SK-N-SH (cell line): ENCODE measurements at regions not wholly inside any gene's neighbourhood (a gene's known extent, or its start where the extent isn't known, plus 50 kb on each side); places are given as distances from the start of the nearest gene placed in this dataset.

ENCODE experiments used
- CTCF ChIA-PET: fragments of 300-600, 350-600 bp; formaldehyde crosslinking; extraction: SDS; loops from one replicate; lab custom pipeline; 2021; lab: Yijun Ruan, JAX
- POLR2A ChIA-PET: fragments of 350-600 bp; sonication (Branson Sonifier 250); formaldehyde crosslinking; extraction: SDS; loops from one replicate; lab custom pipeline; 2020; ENCODE audit warnings: antibody characterized with exemption, inconsistent platforms; lab: Yijun Ruan, JAX
- DNase-seq: peaks from one replicate; pipeline ENCODE4 v3.0.0; 2012
- H2AFZ ChIP-seq: fragments of 200-600 bp; sonication (generic); 2 replicates; pipeline ENCODE4 v1.8.1; 2016; ENCODE audit warnings: antibody characterized with exemption, mild to moderate bottlenecking, low read depth
- H3F3A ChIP-seq: fragments of 200-600 bp; sonication (generic); replicated peaks from 2 replicates; pipeline ENCODE3; 2016; ENCODE audit warnings: antibody characterized with exemption, mild to moderate bottlenecking; ENCODE audit not compliant: insufficient read depth
- H3K27ac ChIP-seq, 2 experiments: fragments of 200-500 bp in 1 of 2; fragments of 200-600 bp in 1 of 2; sonication (Bioruptor generic) in 1 of 2; sonication (generic), shearing (Covaris generic) in 1 of 2; 2 replicates each; pipeline versions ENCODE4 v1.5.1 to v1.6.1; 2014 to 2016; ENCODE audit warnings: low read depth in 2 of 2, inconsistent platforms in 1 of 2, low read length in 1 of 2, mild to moderate bottlenecking in 1 of 2, mixed read lengths in 1 of 2
- H3K27me3 ChIP-seq: fragments of 200-600 bp; sonication (generic), shearing (Covaris generic); 2 replicates; pipeline ENCODE4 v1.6.1; 2016; ENCODE audit warnings: mixed run types; ENCODE audit not compliant: insufficient read depth
- H3K36me3 ChIP-seq, 2 experiments: fragments of 200-500 bp in 1 of 2; fragments of 200-600 bp in 1 of 2; sonication (Bioruptor generic) in 1 of 2; sonication (generic) in 1 of 2; replicated peaks in 1 of 2; 2 replicates each; pipeline versions ENCODE3 to v1.5.1; 2014 to 2016; ENCODE audit warnings: low read length in 1 of 2, mild to moderate bottlenecking in 1 of 2; ENCODE audit not compliant: insufficient read depth in 2 of 2, control insufficient read depth in 1 of 2
- H3K4me1 ChIP-seq, 2 experiments: fragments of 200-500 bp in 1 of 2; fragments of 200-600 bp in 1 of 2; sonication (Bioruptor generic) in 1 of 2; sonication (generic), shearing (Covaris generic) in 1 of 2; 2 replicates each; pipeline versions ENCODE4 v1.5.1 to v1.6.1; 2014 to 2016; ENCODE audit warnings: low read depth in 1 of 2, low read length in 1 of 2, mixed run types in 1 of 2; ENCODE audit not compliant: insufficient read depth in 2 of 2, control insufficient read depth in 1 of 2
- H3K4me2 ChIP-seq: fragments of 200-600 bp; sonication (generic), shearing (Covaris generic); 2 replicates; pipeline ENCODE4 v1.6.1; 2017; ENCODE audit warnings: mixed run types
- H3K4me3 ChIP-seq, 2 experiments: fragments of 200-500 bp in 1 of 2; fragments of 200-600 bp in 1 of 2; sonication (Bioruptor generic) in 1 of 2; sonication (generic), shearing (Covaris generic) in 1 of 2; 2 replicates each; pipeline versions ENCODE4 v1.5.1 to v1.8.1; 2014 to 2016; ENCODE audit warnings: low read depth in 2 of 2, inconsistent platforms in 1 of 2, low read length in 1 of 2, mild to moderate bottlenecking in 1 of 2, mixed read lengths in 1 of 2, moderate library complexity in 1 of 2
- H3K79me2 ChIP-seq: fragments of 200-600 bp; sonication (generic); 2 replicates; pipeline ENCODE4 v1.8.1; 2017; ENCODE audit warnings: mild to moderate bottlenecking; ENCODE audit not compliant: insufficient read depth
- H3K9ac ChIP-seq: fragments of 200-600 bp; sonication (generic); 2 replicates; pipeline ENCODE4 v1.6.1; 2017; ENCODE audit warnings: mixed run types
- H3K9me2 ChIP-seq: fragments of 200-600 bp; sonication (generic); 2 replicates; pipeline ENCODE4 v1.6.1; 2017; ENCODE audit warnings: mixed run types
- H3K9me3 ChIP-seq: fragments of 200-600 bp; sonication (generic); 2 replicates; pipeline ENCODE4 v1.6.1; 2017; ENCODE audit warnings: mixed run types, mild to moderate bottlenecking, moderate library complexity
- H4K20me1 ChIP-seq: fragments of 200-600 bp; sonication (generic); 2 replicates; pipeline ENCODE4 v1.6.1; 2017; ENCODE audit warnings: mild to moderate bottlenecking, mixed run types; ENCODE audit not compliant: insufficient read depth
- EP300 ChIP-seq, 2 experiments: IDR thresholded peaks; 2 replicates each; pipeline versions ENCODE4 v1.4.0 to v1.6.1; 2012; ENCODE audit warnings: borderline replicate concordance in 1 of 2, low read depth in 1 of 2, low read length in 1 of 2
- FOSL2 ChIP-seq: IDR thresholded peaks from 2 replicates; pipeline ENCODE4 v1.4.0; 2012; ENCODE audit warnings: low read depth, mild to moderate bottlenecking, moderate library complexity, borderline replicate concordance
- FOXJ3 ChIP-seq: sonication (generic); formaldehyde crosslinking; IDR thresholded peaks from 2 replicates; pipeline ENCODE4 v1.5.1; 2020; ENCODE audit warnings: mild to moderate bottlenecking, missing genetic modification reagents
- FOXM1 ChIP-seq: IDR thresholded peaks from 2 replicates; pipeline ENCODE4 v1.4.0; 2012; ENCODE audit warnings: low read depth, mild to moderate bottlenecking
- GATA2 ChIP-seq: sonication (generic); formaldehyde crosslinking; IDR thresholded peaks from 2 replicates; pipeline ENCODE4 v1.5.0; 2020; ENCODE audit warnings: mild to moderate bottlenecking, missing genetic modification reagents
- MEF2A ChIP-seq: IDR thresholded peaks from 2 replicates; pipeline ENCODE4 v1.4.0; 2012; ENCODE audit warnings: low read depth, borderline replicate concordance
- MXI1 ChIP-seq: IDR thresholded peaks from 2 replicates; pipeline ENCODE4 v1.6.1; 2012; ENCODE audit warnings: mild to moderate bottlenecking, low read depth, low read length, improper control_type of control experiment
- NFIC ChIP-seq: IDR thresholded peaks from 2 replicates; pipeline ENCODE4 v1.4.0; 2012; ENCODE audit warnings: borderline replicate concordance
- NRF1 ChIP-seq: IDR thresholded peaks from 2 replicates; pipeline ENCODE4 v1.6.1; 2012; ENCODE audit warnings: low read depth, mild to moderate bottlenecking, low read length
- PBX3 ChIP-seq: IDR thresholded peaks from 2 replicates; pipeline ENCODE4; 2012
- RAD21 ChIP-seq: IDR thresholded peaks from 2 replicates; pipeline ENCODE4 v1.6.1; 2012; ENCODE audit warnings: mild to moderate bottlenecking, low read length
- RCOR1 ChIP-seq: fragments of 150-350 bp; IDR thresholded peaks from 2 replicates; pipeline ENCODE4 v1.6.1; 2017; ENCODE audit warnings: antibody characterized with exemption, low read length
- REST ChIP-seq: IDR thresholded peaks from 2 replicates; pipeline ENCODE4 v1.6.1; 2012; ENCODE audit warnings: mild to moderate bottlenecking, low read depth, low read length, moderate library complexity
- RFX5 ChIP-seq: IDR thresholded peaks from 2 replicates; pipeline ENCODE4 v1.6.1; 2012; ENCODE audit warnings: mild to moderate bottlenecking, improper control_type of control experiment, low read length
- TAF1 ChIP-seq: IDR thresholded peaks from 2 replicates; pipeline ENCODE4 v1.6.1; 2012; ENCODE audit warnings: low read depth, mild to moderate bottlenecking, low read length, moderate library complexity, borderline replicate concordance
- TEAD4 ChIP-seq: IDR thresholded peaks from 2 replicates; pipeline ENCODE4 v1.4.0; 2012; ENCODE audit warnings: mild to moderate bottlenecking, borderline replicate concordance; ENCODE audit not compliant: insufficient read depth
- USF1 ChIP-seq: IDR thresholded peaks from 2 replicates; pipeline ENCODE4 v1.4.0; 2012; ENCODE audit warnings: low read depth, borderline replicate concordance
- USF2 ChIP-seq: fragments of 150-350 bp; IDR thresholded peaks from 2 replicates; pipeline ENCODE4 v1.6.1; 2017; ENCODE audit warnings: antibody characterized with exemption, low read length, low read depth, borderline replicate concordance
- WGBS: methylation state at CpG from one replicate; pipeline ENCODE4 v1.1.6; 2017; ENCODE audit warnings: low lambda C conversion rate; 5-methylcytosine and 5-hydroxymethylcytosine counted together

- Histone ChIP-seq H3K4me2 (no peak overlapping the region), H3K27ac (no peak overlapping the region), H3K36me3 (no peaks in the 10 kb centered on the region), H2AFZ (no peak overlapping the region), H3K79me2 (no peaks in the 10 kb centered on the region), H3K9me3 (no peaks in the 10 kb centered on the region), H3F3A (no peaks in the 10 kb centered on the region), H3K4me3 (no peak overlapping the region), H4K20me1 (no peaks in the 10 kb centered on the region), H3K4me1 (peaks cover 0 to 38% of the 10 kb centered on the region in 2 experiments; a peak in 1 of 4 replicates), H3K27me3 (no peaks in the 10 kb centered on the region), H3K9me2 (no peaks in the 10 kb centered on the region), H3K9ac (no peak overlapping the region)
- POLR2A ChIA-PET: no interaction called here
- no peak for TF ChIP-seq FOSL2
- TF ChIP-seq FOXM1: no peak
- TF ChIP-seq NRF1: no peak
- TF ChIP-seq USF1: no peak
- no peak for TF ChIP-seq NFIC
- TF ChIP-seq USF2: no peak
- no peak for TF ChIP-seq RFX5
- TF ChIP-seq GATA2 (CRISPR knock-in tag): no peak
- TF ChIP-seq TEAD4: no peak
- no peak for TF ChIP-seq MXI1
- no peak for TF ChIP-seq MEF2A
- TF ChIP-seq REST: no peak
- TF ChIP-seq RAD21: no peak
- TF ChIP-seq EP300 (IDR thresholded peaks at IDR 0.05; ENCODE audit: borderline replicate concordance in 1 of 2, low read depth in 1 of 2, low read length in 1 of 2): no peak
- no peak for TF ChIP-seq FOXJ3 (CRISPR knock-in tag)
- TF ChIP-seq PBX3: no peak
- TF ChIP-seq TAF1: no peak
- TF ChIP-seq RCOR1: no peak
- WGBS: 72% methylated on average over 6 of the region's 6 CpGs
- no peak for DNase-seq
- CTCF ChIA-PET: interaction anchor here (0.9 to 1.3 kb wide), 5 partner anchors 117 to 248 kb away, joined by 3 to 6 read pairs (median 4); partner anchors contain the start of gene RHOU
Observed at GRCh38 chr1:228983231-228983660, 248.0 kb downstream of the RHOU start.
